ENCODE measurements at regions not wholly inside any gene's neighbourhood (a gene's known extent, or its start where the extent isn't known, plus 50 kb on each side); places are given as distances from the start of the nearest gene placed in this dataset.

- TF ChIP-seq FOSL2 (IDR thresholded peaks at IDR 0.05; ENCODE audit: borderline replicate concordance, low read depth), result no peak
- TF ChIP-seq, protein P1, sequence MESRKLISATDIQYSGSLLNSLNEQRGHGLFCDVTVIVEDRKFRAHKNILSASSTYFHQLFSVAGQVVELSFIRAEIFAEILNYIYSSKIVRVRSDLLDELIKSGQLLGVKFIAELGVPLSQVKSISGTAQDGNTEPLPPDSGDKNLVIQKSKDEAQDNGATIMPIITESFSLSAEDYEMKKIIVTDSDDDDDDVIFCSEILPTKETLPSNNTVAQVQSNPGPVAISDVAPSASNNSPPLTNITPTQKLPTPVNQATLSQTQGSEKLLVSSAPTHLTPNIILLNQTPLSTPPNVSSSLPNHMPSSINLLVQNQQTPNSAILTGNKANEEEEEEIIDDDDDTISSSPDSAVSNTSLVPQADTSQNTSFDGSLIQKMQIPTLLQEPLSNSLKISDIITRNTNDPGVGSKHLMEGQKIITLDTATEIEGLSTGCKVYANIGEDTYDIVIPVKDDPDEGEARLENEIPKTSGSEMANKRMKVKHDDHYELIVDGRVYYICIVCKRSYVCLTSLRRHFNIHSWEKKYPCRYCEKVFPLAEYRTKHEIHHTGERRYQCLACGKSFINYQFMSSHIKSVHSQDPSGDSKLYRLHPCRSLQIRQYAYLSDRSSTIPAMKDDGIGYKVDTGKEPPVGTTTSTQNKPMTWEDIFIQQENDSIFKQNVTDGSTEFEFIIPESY (IDR thresholded peaks at IDR 0.05; ENCODE audit: borderline replicate concordance, low read depth), result no peak
- TF ChIP-seq TAF1 (IDR thresholded peaks at IDR 0.05; ENCODE audit: borderline replicate concordance, low read depth, low read length), result no peak
- TF ChIP-seq TEAD4 (IDR thresholded peaks at IDR 0.05; ENCODE audit: borderline replicate concordance, insufficient read depth), result no peak
- TF ChIP-seq FOXM1 (IDR thresholded peaks at IDR 0.05; ENCODE audit: low read depth), result no peak
- no peak for TF ChIP-seq ELF1 (IDR thresholded peaks at IDR 0.05)
- TF ChIP-seq NRF1 (IDR thresholded peaks at IDR 0.05; ENCODE audit: low read depth, low read length), result no peak
- TF ChIP-seq GATA2 (CRISPR knock-in tag; IDR thresholded peaks at IDR 0.05), result no peak
- no peak for TF ChIP-seq EP300 (IDR thresholded peaks at IDR 0.05; ENCODE audit: borderline replicate concordance in 1 of 2, low read depth in 1 of 2, low read length in 1 of 2)
- TF ChIP-seq FOXJ3 (CRISPR knock-in tag; IDR thresholded peaks at IDR 0.05), result no peak
- no peak for TF ChIP-seq GABPA (IDR thresholded peaks at IDR 0.05; ENCODE audit: low read depth)
- TF ChIP-seq EZH2phosphoT487 (IDR thresholded peaks at IDR 0.05; ENCODE audit: borderline replicate concordance, low read depth), result no peak
- no peak for TF ChIP-seq YY1 (IDR thresholded peaks at IDR 0.05; ENCODE audit: low read depth)
- no peak for TF ChIP-seq RAD21 (IDR thresholded peaks at IDR 0.05; ENCODE audit: low read length)
- no peak for TF ChIP-seq REST (IDR thresholded peaks at IDR 0.05; ENCODE audit: low read depth, low read length)
- 97% methylated on average over 2 of the region's 2 CpGs for WGBS (ENCODE audit: low lambda C conversion rate)
- H3K4me2 ChIP-seq, result no peak overlapping the region
These were observed 145.9 kb downstream of the PCSK1 start for GRCh38 chr5:96287136-96287535.

More at GRCh38 chr5:96287136-96287535, 145.9 kb downstream of the PCSK1 start:
- Histone ChIP-seq H2AFZ (ENCODE audit: low read depth) (no peak overlapping the region), H3K36me3 (replicated peaks in 1 of 2; ENCODE audit: control insufficient read depth in 1 of 2, insufficient read depth in 2 of 2, low read length in 1 of 2) (no peaks in the 10 kb centered on the region), H3K9me2 (no peaks in the 10 kb centered on the region), H3K27ac (ENCODE audit: low read depth in 2 of 2, low read length in 1 of 2) (no peak overlapping the region), H3K4me3 (ENCODE audit: low read depth in 2 of 2, low read length in 1 of 2) (no peak overlapping the region), H4K20me1 (ENCODE audit: insufficient read depth) (no peaks in the 10 kb centered on the region), H3K9ac (no peak overlapping the region), H3K79me2 (ENCODE audit: insufficient read depth) (no peaks in the 10 kb centered on the region), H3F3A (replicated peaks; ENCODE audit: insufficient read depth) (no peaks in the 10 kb centered on the region), H3K27me3 (ENCODE audit: insufficient read depth) (no peaks in the 10 kb centered on the region), H3K9me3 (no peaks in the 10 kb centered on the region), H3K4me1 (ENCODE audit: control insufficient read depth in 1 of 2, insufficient read depth in 2 of 2, low read depth in 1 of 2, low read length in 1 of 2) (no peaks in the 10 kb centered on the region; a peak in 1 of 4 replicates)
- CTCF ChIA-PET, result no interaction called here
- no peak for DNase-seq
- POLR2A ChIA-PET, result no interaction called here

Data from SK-N-SH (cell line).